COLO668 (cell line): ENCODE measurements at regions not wholly inside any gene's neighbourhood (a gene's known extent, or its start where the extent isn't known, plus 50 kb on each side); places are given as distances from the start of the nearest gene placed in this dataset.

ENCODE experiments used
- DNase-seq: peaks from one replicate; lab custom pipeline; 2025; ENCODE audit not compliant: unreplicated experiment; lab: John Stamatoyannopoulos, UW

GRCh38 chr2:226337941-226338600 lies 461.5 kb downstream of the IRS1 start:
- no peak for DNase-seq

DNA sequence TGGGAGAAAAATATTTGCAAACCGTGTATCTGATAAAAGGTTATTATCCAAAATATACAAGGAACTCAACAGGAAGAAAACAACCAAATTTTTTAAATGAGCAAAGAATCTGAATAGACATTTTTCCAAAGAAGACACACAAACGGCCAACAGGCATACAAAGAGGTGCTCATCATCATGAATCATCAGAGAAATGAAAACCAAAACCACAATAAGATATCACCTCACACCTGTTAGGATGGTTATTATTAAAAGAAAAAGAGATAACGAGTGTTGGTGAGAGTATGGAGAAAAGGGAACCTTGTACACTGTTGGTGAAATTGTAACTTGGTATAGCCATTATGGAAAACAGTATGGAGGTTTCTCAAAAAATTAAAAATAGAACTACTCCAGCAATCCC lies 463.3 kb downstream of the IRS1 start:
- DNase-seq: no peak

GRCh38 chr2:226334981-226335720 lies 464.5 kb downstream of the IRS1 start:
- DNase-seq: no peak

DNA sequence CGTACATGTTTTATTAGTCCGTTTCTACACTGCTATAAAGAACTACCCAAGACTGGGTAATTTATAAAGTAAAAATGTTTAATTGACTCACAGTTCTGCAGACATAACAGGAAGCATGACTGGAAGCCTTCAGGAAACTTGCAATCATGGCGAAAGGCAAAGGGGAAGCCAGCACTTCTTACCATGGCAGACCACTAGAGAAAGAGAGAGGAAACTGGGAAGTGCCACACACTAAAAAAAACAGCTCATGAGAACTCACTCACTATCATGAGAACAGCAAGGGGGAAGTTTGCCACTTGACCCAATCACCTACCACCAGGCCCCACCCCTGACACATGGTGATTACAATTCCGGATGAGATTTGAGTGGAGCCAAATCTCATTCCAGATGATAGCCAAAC lies 466.2 kb downstream of the IRS1 start:
- no peak for DNase-seq

DNA sequence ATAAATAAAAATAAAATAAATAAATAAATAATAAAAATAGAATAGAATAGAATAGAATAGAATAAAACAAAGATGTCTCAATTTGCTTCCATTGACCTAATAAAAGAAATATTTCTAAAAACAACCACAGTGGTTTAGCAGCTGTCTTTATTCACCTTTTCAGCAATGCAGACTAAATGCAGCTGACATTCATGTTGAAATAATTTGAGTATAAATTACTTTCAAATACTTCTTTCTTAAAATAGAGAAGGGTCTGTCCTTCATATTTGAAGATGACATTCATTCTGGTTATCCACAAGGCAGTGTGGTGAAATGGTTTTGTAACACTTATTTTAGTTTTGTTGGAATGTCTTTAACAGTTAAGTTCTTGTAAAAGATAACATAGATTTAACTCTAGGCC lies 469.4 kb downstream of the IRS1 start:
- no peak for DNase-seq

GRCh38 chr2:226329180-226329579 lies 470.4 kb downstream of the IRS1 start:
- no peak for DNase-seq

DNA sequence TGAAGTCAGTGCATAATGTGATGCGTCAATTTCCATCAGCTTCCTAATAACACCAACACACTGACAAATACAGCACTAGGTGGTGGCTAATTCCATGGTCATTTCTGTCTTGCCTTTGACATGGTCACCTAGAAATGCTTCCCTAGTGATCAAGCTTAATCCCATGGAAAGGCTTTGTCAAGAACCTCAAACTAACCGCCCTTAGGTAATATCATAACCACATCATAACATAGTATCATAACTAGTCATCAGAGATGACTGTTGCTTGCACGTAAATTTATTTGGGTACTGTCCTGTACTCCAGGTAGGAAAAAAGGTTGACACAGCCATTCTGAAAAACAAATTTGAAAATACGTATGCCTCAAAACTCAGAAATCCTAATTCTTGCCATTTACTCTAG lies 471.8 kb downstream of the IRS1 start:
- no peak for DNase-seq

- no peak for DNase-seq
These were observed 474.1 kb downstream of the IRS1 start for GRCh38 chr2:226325526-226325925.

GRCh38 chr2:226320076-226320948 lies 479.3 kb downstream of the IRS1 start:
- DNase-seq: no peak

DNA sequence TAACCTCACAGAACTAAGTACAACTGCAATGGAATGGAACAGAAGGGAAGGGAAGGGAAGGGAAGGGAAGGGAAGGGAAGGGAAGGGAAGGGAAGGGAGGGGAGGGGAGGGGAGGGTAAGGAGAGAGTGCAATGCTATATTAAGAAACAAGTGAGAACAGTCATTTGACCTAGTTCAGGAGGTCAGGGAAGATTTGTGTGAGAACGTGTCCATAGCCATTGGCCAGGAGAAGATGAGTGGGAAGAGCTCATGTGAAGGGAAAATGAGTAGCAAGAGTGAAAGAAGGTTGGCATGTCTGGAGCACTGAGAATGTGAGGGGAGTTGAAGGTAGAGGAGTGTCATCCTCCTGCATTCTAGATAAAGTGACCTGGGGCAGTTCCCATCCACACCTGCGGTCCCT lies 481.6 kb downstream of the IRS1 start:
- DNase-seq: no peak

GRCh38 chr2:226313060-226313459 lies 486.6 kb downstream of the IRS1 start:
- DNase-seq: no peak

DNA sequence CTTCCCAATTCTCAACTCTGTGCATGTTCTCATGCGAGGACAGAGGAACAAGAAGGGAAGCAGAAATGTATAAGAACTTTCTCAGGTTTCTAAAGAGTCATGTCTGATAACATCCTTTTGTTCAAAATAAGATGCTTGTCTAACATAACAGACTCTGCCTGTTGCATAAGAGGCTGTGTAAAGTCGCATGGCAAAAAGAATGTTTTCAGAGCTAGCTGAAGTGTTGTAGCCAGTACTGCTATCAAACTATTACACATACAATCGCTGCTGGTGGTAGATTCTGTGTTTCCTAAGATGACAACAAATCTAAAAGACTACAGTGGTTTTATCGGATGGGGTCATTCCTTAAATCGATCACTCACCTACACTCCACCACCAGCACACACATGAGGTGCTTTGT lies 487.5 kb downstream of the IRS1 start:
- no peak for DNase-seq

GRCh38 chr2:226310146-226310545 lies 489.5 kb downstream of the IRS1 start:
- DNase-seq: no peak

GRCh38 chr2:226308986-226309385 lies 490.6 kb downstream of the IRS1 start:
- no peak for DNase-seq

- no peak for DNase-seq
These were observed 491.3 kb downstream of the IRS1 start for GRCh38 chr2:226308323-226308680.

DNA sequence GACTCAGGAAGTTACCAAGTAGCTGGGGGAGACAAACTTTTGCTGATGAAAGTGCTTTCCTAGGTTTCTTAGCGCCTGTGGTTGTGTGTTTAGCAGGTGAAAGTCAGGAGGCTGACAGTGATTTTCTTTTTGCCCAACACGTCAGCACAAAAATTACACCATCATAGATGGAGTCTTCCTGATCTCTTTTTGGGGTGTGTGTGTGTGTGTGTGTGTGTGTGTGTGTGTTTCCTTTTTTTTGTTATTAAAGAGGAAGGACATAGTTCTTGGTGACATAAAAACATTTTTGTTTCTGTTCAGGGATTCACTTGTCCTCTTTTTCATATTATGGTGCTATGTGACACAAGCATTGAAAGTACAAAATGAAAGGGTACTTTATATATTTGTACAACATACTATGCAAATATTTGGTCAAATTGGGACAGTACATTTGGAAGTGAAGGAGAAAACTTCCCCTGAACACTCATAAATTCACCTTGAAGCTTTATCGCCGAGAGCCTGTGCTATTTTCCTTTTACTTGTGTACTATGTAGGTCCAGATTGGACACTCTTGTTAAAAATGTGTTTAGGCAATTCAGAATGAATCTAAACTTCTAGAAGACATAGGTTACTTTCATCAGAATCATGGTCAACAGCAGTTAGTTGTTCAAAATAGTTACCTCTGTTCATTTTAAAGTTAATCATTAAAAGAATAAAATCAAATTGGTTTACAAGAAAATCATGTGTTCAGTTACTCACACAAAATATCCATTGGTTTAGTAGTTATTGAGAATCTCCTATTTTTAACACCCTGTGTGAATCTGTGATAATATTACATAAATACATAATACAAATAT lies 491.9 kb downstream of the IRS1 start:
- no peak for DNase-seq

DNA sequence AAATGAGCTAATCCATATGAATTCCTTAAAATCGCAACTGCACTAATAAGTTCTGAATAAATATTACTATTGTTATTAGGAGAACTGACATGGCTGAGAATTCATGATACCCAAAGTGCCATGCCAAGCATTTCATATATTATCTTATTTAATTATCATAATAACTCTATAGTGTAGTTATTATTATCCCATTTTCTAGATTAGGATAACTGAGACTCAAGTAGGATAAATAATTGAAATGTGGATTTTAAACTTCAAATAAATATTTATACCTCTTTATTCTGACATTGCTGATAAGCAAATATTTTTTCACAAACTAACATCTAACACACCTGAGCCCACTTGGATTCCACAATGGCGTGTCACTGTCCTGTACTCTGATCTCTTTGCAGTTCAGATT lies 492.7 kb downstream of the IRS1 start:
- DNase-seq: no peak

DNA sequence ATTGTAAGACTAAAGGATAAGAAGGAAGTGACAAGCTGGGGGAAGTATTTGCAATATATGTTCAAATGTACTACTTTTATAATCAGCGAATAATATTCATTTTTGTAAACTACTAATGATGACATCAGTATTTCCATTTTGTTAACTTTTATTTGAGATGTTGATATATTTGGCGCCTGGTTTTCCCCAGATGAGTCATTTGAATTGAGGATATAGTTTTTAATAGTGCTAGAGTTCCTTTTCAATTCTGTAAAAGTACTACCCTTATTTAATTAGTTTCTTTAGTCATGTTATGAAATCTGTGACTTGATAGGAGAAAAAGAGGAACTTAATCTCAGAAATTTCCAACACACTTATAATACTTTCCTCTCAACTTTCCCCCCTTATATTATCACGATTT lies 495.3 kb downstream of the IRS1 start:
- no peak for DNase-seq

GRCh38 chr2:226303707-226304106 lies 495.9 kb downstream of the IRS1 start:
- no peak for DNase-seq

DNA sequence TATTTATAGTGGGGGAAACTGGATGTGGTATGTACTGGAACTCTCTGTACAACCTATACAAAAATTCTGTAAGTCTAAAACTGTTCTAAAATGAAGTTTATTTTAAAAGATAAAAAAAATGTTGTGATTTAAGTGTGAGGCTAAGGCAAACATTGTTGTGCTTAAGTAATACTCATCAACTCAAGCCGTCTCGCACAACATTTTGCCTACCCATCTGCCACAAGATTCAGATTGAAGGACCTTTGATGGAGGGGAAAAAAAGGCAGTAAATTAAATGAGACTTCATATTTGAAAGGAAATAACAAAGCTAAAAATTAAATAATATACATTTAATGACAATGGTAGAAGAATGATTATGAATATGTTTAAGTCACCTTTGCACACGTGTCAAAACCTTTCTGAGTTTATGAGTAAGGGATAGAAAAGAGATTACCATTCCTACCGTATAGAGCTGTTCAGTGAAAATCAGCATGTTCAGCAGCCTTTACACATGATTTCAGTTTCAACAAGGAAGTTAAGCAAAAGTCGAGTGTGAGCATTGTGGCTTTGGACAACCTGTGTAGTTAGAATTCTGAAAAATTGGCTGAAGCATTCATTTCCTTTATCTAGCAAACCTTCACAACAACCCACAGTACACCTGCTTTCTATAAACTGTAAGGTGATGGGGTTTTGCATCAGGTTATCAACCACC lies 499.3 kb downstream of the IRS1 start:
- DNase-seq: no peak

- no peak for DNase-seq
These were observed 499.8 kb downstream of the IRS1 start for GRCh38 chr2:226299771-226300170.
